ENCODE measurements at regions not wholly inside any gene's neighbourhood (a gene's known extent, or its start where the extent isn't known, plus 50 kb on each side); places are given as distances from the start of the nearest gene placed in this dataset.

DNA sequence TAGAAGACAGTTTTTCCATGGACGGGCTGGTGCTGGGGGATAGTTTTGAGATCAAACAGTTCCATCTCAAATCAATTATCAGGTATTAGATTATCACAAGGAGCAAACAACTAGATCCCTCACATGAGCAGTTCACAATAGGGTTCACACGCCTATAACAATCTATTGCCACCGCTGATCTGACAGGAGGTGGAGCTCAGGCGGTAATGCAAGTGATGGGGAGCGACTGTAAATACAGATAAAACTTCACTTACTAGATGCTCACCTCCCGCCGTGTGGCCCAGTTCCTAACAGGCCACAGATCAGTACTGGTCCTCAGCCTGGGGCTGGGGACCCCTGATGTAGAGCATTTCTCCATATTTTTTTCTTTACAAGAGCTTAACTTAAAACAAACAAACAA, 203.6 kb downstream of the CDH7 start:
- H3K27ac ChIP-seq (ENCODE audit: low read depth in 1 of 2, low read length in 2 of 2): no peak overlapping the region
- 95 to 96% methylated on average over 7 of the region's 7 CpGs for WGBS, 2 donors
- H3K9me3 ChIP-seq (ENCODE audit: control insufficient read depth, low read length): peaks cover 2% of the 10 kb centered on the region
- no peaks in the 10 kb centered on the region for H3K36me3 ChIP-seq (ENCODE audit: control insufficient read depth in 1 of 2, insufficient read depth in 2 of 2, low read length in 1 of 2)
- no peaks in the 10 kb centered on the region for H3K27me3 ChIP-seq (ENCODE audit: control insufficient read depth in 1 of 2, insufficient read depth in 2 of 2, low read length in 1 of 2)
- no peak for ATAC-seq (ENCODE audit: low FRiP score)
- DNase-seq: no peak
- no peaks in the 10 kb centered on the region for H3K4me1 ChIP-seq (ENCODE audit: control insufficient read depth in 1 of 2, insufficient read depth in 2 of 2, low read length in 2 of 2)
- intact Hi-C loops (cut with DNase I): no loop called here
- no peak overlapping the region for H3K4me3 ChIP-seq (ENCODE audit: low read length in 2 of 2)

DNA sequence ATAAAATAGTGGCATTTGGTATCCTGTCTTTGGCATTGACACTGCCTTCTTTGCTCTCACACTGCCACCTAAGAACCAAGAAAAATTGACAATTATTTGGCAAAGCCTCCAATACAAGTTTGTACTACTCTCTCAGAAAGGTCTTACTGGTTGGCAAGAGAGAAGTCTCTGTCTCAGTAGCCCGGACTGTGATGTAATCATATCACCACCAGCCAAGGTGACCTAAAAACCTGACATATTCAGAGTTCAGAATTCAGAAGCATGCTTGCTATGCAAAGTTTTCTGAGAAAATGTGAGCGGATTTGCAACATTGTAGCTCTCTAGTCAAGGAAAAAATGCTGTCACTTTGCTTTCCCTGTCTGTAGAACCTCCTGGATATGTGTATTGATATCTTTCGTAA, 196.0 kb downstream of the CDH7 start:
- no peaks in the 10 kb centered on the region for H3K9me3 ChIP-seq (ENCODE audit: control insufficient read depth, low read length)
- 39 to 74% methylated on average over 3 of the region's 3 CpGs for WGBS, 2 donors
- H3K27me3 ChIP-seq (ENCODE audit: control insufficient read depth in 1 of 2, insufficient read depth in 2 of 2, low read length in 1 of 2): no peaks in the 10 kb centered on the region
- H3K36me3 ChIP-seq (ENCODE audit: control insufficient read depth in 1 of 2, insufficient read depth in 2 of 2, low read length in 1 of 2): no peaks in the 10 kb centered on the region
- no peak for DNase-seq
- no peak overlapping the region for H3K4me3 ChIP-seq (ENCODE audit: low read length in 2 of 2)
- H3K27ac ChIP-seq (ENCODE audit: low read depth in 1 of 2, low read length in 2 of 2): no peak overlapping the region
- no peak for ATAC-seq (ENCODE audit: low FRiP score)
- intact Hi-C loops (cut with DNase I): no loop called here
- no peaks in the 10 kb centered on the region for H3K4me1 ChIP-seq (ENCODE audit: control insufficient read depth in 1 of 2, insufficient read depth in 2 of 2, low read length in 2 of 2)

DNA sequence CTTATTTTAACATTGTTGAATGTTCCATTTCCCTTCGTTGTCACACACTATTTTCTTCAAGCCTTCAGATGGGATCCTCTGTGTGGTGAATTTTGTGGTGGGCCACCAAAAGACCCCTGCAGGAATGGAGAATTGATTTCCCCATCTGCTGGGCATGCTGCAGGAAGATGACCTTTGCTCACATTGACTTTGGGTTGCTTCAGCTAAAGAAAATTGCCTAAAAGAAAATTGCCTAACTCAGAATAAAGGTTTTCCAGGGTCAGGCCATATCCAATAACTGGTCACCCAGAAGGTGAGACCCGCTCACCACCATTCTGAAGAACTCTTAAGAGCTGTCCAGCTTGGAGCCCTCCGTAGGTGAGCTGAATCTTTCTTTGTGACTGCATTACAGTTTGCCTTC, 192.5 kb downstream of the CDH7 start:
- ATAC-seq (ENCODE audit: low FRiP score) (no peak), DNase-seq (no peak)
- Histone ChIP-seq H3K4me1 (ENCODE audit: control insufficient read depth in 1 of 2, insufficient read depth in 2 of 2, low read length in 2 of 2) (no peaks in the 10 kb centered on the region), H3K9me3 (ENCODE audit: control insufficient read depth, low read length) (no peaks in the 10 kb centered on the region), H3K27ac (ENCODE audit: low read depth in 1 of 2, low read length in 2 of 2) (no peak overlapping the region), H3K36me3 (ENCODE audit: control insufficient read depth in 1 of 2, insufficient read depth in 2 of 2, low read length in 1 of 2) (no peaks in the 10 kb centered on the region), H3K4me3 (ENCODE audit: low read length in 2 of 2) (no peak overlapping the region), H3K27me3 (ENCODE audit: control insufficient read depth in 1 of 2, insufficient read depth in 2 of 2, low read length in 1 of 2) (no peaks in the 10 kb centered on the region)
- 82 to 96% methylated on average over 3 of the region's 3 CpGs for whole genome bisulfite sequencing, 2 donors
- intact Hi-C loops (cut with DNase I): no loop called here

DNA sequence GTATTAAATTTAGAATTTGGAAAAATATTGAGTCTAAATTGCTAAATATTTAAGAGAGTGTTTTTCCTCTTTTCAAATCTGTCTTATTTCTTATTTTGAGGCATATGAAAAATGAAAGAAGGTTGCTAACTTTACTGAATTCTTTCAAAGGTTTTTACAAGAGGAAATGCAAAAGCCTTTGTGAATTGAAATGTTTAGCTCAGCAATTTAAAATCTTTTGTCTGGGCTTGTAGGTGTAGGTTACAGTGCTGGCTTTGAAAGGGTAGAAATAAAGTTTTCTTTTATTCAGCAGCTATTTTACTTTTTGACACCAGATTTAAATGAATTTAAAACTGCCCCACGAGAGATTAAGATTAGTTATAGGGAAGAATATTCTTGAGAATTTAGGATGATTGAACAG, 192.0 kb downstream of the CDH7 start:
- Histone ChIP-seq H3K9me3 (ENCODE audit: control insufficient read depth, low read length) (no peaks in the 10 kb centered on the region), H3K27ac (ENCODE audit: low read depth in 1 of 2, low read length in 2 of 2) (no peak overlapping the region), H3K27me3 (ENCODE audit: control insufficient read depth in 1 of 2, insufficient read depth in 2 of 2, low read length in 1 of 2) (no peaks in the 10 kb centered on the region), H3K36me3 (ENCODE audit: control insufficient read depth in 1 of 2, insufficient read depth in 2 of 2, low read length in 1 of 2) (no peaks in the 10 kb centered on the region), H3K4me3 (ENCODE audit: low read length in 2 of 2) (no peak overlapping the region), H3K4me1 (ENCODE audit: control insufficient read depth in 1 of 2, insufficient read depth in 2 of 2, low read length in 2 of 2) (no peaks in the 10 kb centered on the region)
- intact Hi-C loops (cut with DNase I): no loop called here
- WGBS, 2 donors: 47 to 50% methylated on average over 1 of the region's 1 CpG
- ATAC-seq (ENCODE audit: low FRiP score) (no peak), DNase-seq (no peak)

DNA sequence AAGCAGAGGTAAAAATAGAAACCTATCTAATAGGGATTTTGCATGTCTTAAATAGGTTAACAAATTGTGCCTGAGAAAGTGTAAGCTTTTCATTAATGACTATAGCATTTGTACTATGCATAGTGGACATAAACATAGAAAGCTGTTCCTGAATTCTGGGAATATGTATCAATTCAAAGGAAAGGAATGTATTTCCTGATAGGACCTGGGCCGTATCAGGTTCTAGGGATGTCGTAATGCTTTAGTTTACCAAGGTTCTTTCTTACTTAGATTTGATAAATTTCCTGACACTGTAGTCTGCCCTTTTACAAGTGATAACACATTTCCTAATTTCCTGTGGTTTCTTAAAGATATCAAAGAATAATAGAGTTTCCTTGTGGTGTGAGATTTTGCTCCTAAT, 191.3 kb downstream of the CDH7 start:
- intact Hi-C loops (cut with DNase I): no loop called here
- no peaks in the 10 kb centered on the region for H3K4me1 ChIP-seq (ENCODE audit: control insufficient read depth in 1 of 2, insufficient read depth in 2 of 2, low read length in 2 of 2)
- DNase-seq (no peak), ATAC-seq (ENCODE audit: low FRiP score) (no peak)
- no peaks in the 10 kb centered on the region for H3K9me3 ChIP-seq (ENCODE audit: control insufficient read depth, low read length)
- no peaks in the 10 kb centered on the region for H3K36me3 ChIP-seq (ENCODE audit: control insufficient read depth in 1 of 2, insufficient read depth in 2 of 2, low read length in 1 of 2)
- no peak overlapping the region for H3K4me3 ChIP-seq (ENCODE audit: low read length in 2 of 2)
- H3K27me3 ChIP-seq (ENCODE audit: control insufficient read depth in 1 of 2, insufficient read depth in 2 of 2, low read length in 1 of 2): no peaks in the 10 kb centered on the region
- no peak overlapping the region for H3K27ac ChIP-seq (ENCODE audit: low read depth in 1 of 2, low read length in 2 of 2)
- 16 to 38% methylated on average over 2 of the region's 2 CpGs for WGBS, 2 donors

DNA sequence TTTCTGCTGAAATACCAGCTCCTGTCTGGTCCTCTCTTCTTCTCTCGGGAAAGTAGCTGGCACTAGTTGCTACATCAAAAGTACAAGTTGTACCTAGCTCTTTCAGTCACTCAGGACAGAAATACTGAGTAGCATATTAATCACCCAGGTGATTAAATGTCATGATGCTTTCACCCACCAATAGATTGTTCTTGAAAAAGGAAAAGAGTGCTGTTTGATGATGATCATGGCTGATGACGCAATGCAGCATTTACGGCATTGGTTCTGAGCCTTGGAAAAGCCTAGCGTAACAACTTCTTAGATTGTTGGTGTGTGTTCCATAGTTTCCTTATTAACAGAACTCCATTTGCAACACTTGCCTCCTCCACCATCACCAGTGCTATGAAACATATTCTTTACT, 190.7 kb downstream of the CDH7 start:
- WGBS, 2 donors: 92% methylated on average over 4 of the region's 4 CpGs
- no peaks in the 10 kb centered on the region for H3K9me3 ChIP-seq (ENCODE audit: control insufficient read depth, low read length)
- intact Hi-C loops (cut with DNase I): no loop called here
- no peaks in the 10 kb centered on the region for H3K36me3 ChIP-seq (ENCODE audit: control insufficient read depth in 1 of 2, insufficient read depth in 2 of 2, low read length in 1 of 2)
- no peaks in the 10 kb centered on the region for H3K4me1 ChIP-seq (ENCODE audit: control insufficient read depth in 1 of 2, insufficient read depth in 2 of 2, low read length in 2 of 2)
- H3K4me3 ChIP-seq (ENCODE audit: low read length in 2 of 2): no peak overlapping the region
- ATAC-seq (ENCODE audit: low FRiP score) (no peak), DNase-seq (no peak)
- H3K27ac ChIP-seq (ENCODE audit: low read depth in 1 of 2, low read length in 2 of 2): no peak overlapping the region
- H3K27me3 ChIP-seq (ENCODE audit: control insufficient read depth in 1 of 2, insufficient read depth in 2 of 2, low read length in 1 of 2): no peaks in the 10 kb centered on the region
